A673 (cell line): ENCODE measurements at regions not wholly inside any gene's neighbourhood (a gene's known extent, or its start where the extent isn't known, plus 50 kb on each side); places are given as distances from the start of the nearest gene placed in this dataset.

Experiments
- BruUV-seq: library from RNA; stranded (reverse); fragments of 400-500 nt; replicated peaks from 2 replicates; lab custom pipeline; 2021; lab: Mats Ljungman, UMichigan
- CTCF ChIA-PET: fragments of 300-600 bp; sonication (Branson Sonifier 250); formaldehyde crosslinking; loops from one replicate; lab custom pipeline; 2022; ENCODE audit warnings: antibody characterized with exemption; lab: Charles Lee
- POLR2A ChIA-PET: fragments of 300-600 bp; sonication (Branson Sonifier 250); formaldehyde crosslinking; loops from one replicate; lab custom pipeline; 2022; ENCODE audit warnings: antibody characterized with exemption; ENCODE audit not compliant: low non-redundant PET; lab: Charles Lee
- DNase-seq: peaks from one replicate; pipeline ENCODE4 v3.0.0-alpha.2; 2015; ENCODE audit warnings: low spot score
- H3K27ac ChIP-seq: fragments of 200-600 bp; sonication (generic); 2 replicates; pipeline ENCODE4 v1.5.1; 2016; ENCODE audit warnings: mixed run types, low read depth, mild to moderate bottlenecking, mixed read lengths, antibody characterized with exemption, low read length; ENCODE audit not compliant: poor library complexity, severe bottlenecking
- H3K27me3 ChIP-seq: fragments of 200-600 bp; sonication (generic); replicated peaks from 2 replicates; pipeline ENCODE4 v1.6.1; 2017; ENCODE audit warnings: mixed run types, low read depth, mild to moderate bottlenecking, mixed read lengths, antibody characterized with exemption, low read length; ENCODE audit not compliant: insufficient read depth, poor library complexity
- H3K36me3 ChIP-seq: fragments of 200-600 bp; sonication (generic); 2 replicates; pipeline ENCODE4 v1.6.1; 2016; ENCODE audit warnings: mixed run types, mild to moderate bottlenecking, mixed read lengths, antibody characterized with exemption, low read length; ENCODE audit not compliant: insufficient read depth, poor library complexity, severe bottlenecking
- H3K4me1 ChIP-seq: fragments of 200-600 bp; sonication (generic); 2 replicates; pipeline ENCODE4 v1.6.1; 2017; ENCODE audit warnings: mixed run types, mild to moderate bottlenecking, mixed read lengths, antibody characterized with exemption, low read length; ENCODE audit not compliant: insufficient read depth, poor library complexity, severe bottlenecking
- H3K4me3 ChIP-seq: fragments of 200-600 bp; sonication (generic); 2 replicates; pipeline ENCODE4 v1.5.1; 2016; ENCODE audit warnings: low read depth, mixed run types, mild to moderate bottlenecking, mixed read lengths, low read length; ENCODE audit not compliant: poor library complexity, severe bottlenecking
- H3K9me3 ChIP-seq: fragments of 200-600 bp; sonication (generic); 2 replicates; pipeline ENCODE4 v1.6.1; 2016; ENCODE audit warnings: mixed run types, low read depth, mild to moderate bottlenecking, mixed read lengths, antibody characterized with exemption, low read length; ENCODE audit not compliant: poor library complexity, severe bottlenecking
- EZH2 ChIP-seq: fragments of 200-600 bp; sonication (generic); IDR thresholded peaks from 2 replicates; pipeline ENCODE4 v1.6.1; 2017; ENCODE audit warnings: borderline replicate concordance, low read depth, mild to moderate bottlenecking, mixed read lengths, antibody characterized with exemption, low read length; ENCODE audit not compliant: poor library complexity, severe bottlenecking
- intact Hi-C: fragments of 100-400 bp; cut with micrococcal nuclease; formaldehyde crosslinking; loops from one replicate; pipeline ENCODE4 v1.10.0; 2022; ENCODE audit not compliant: unreplicated experiment
- TF ChIP-seq, protein P1 (sequence below): fragments of 300-800, 200-600 bp; sonication (generic); conservative IDR thresholded peaks from 2 replicates; pipeline ENCODE4 v1.5.1; 2017; ENCODE audit warnings: low read depth, mild to moderate bottlenecking, antibody characterized with exemption, low read length, moderate library complexity, mixed read lengths

DNA sequence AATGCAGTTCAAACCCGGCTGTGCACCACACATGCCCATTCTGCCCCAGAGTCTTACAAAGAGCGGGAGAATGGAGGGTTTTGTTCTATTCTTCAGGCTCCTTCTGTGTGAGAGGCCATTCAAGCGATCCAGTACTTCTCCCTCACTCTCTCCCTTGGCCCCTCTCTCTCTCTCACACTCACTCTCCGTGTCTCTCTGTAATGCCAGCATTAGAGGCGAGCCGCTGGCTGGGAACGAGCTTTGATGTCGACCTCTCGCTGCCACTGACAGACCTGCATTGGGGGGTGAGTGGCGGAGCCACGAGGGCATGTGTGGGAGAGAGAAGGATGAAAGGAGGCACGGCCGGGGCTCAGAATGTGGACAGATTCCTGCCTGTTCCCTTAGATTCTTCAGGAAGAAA is 231.7 kb upstream of the ARRDC4 start:
- no peak for TF ChIP-seq EZH2
- TF ChIP-seq, protein P1, sequence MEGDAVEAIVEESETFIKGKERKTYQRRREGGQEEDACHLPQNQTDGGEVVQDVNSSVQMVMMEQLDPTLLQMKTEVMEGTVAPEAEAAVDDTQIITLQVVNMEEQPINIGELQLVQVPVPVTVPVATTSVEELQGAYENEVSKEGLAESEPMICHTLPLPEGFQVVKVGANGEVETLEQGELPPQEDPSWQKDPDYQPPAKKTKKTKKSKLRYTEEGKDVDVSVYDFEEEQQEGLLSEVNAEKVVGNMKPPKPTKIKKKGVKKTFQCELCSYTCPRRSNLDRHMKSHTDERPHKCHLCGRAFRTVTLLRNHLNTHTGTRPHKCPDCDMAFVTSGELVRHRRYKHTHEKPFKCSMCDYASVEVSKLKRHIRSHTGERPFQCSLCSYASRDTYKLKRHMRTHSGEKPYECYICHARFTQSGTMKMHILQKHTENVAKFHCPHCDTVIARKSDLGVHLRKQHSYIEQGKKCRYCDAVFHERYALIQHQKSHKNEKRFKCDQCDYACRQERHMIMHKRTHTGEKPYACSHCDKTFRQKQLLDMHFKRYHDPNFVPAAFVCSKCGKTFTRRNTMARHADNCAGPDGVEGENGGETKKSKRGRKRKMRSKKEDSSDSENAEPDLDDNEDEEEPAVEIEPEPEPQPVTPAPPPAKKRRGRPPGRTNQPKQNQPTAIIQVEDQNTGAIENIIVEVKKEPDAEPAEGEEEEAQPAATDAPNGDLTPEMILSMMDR, result no peak
- H3K9me3 ChIP-seq, result no peaks in the 10 kb centered on the region
- no TSS peak for BruUV-seq
- H3K27me3 ChIP-seq, result peaks cover 7% of the 10 kb centered on the region
- H3K36me3 ChIP-seq, result no peaks in the 10 kb centered on the region
- H3K27ac ChIP-seq, result no peak overlapping the region
- DNase-seq, result no peak
- H3K4me1 ChIP-seq, result no peaks in the 10 kb centered on the region
- intact Hi-C loops, result no loop called here
- CTCF ChIA-PET, result no interaction called here
- no peak overlapping the region for H3K4me3 ChIP-seq
- POLR2A ChIA-PET, result no interaction called here

DNA sequence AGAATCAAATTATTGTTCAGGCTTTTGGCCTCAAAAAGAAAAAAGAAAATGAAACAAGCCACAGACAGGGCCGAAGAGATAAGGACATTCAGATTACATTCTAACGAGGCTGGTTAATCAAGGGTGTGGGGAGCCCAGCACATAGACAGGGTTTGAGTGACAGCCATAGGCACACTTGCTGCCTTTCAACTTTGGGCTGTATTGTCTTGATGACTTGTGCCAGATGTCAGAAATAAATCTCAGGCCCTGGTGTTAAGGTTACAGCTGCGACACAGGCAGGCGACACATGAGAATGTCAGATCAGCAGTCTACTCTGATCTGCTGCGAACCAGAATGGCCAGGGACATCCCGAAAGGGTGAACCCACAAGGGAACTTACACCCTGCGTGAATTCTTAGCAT is 231.2 kb upstream of the ARRDC4 start:
- ChIA-PET CTCF (no interaction called here), POLR2A (no interaction called here)
- intact Hi-C loops, result no loop called here
- Histone ChIP-seq H3K9me3 (no peaks in the 10 kb centered on the region), H3K4me1 (no peaks in the 10 kb centered on the region), H3K4me3 (no peak overlapping the region), H3K36me3 (no peaks in the 10 kb centered on the region), H3K27ac (no peak overlapping the region), H3K27me3 (peaks cover 10% of the 10 kb centered on the region)
- DNase-seq, result no peak
- TF ChIP-seq, protein P1, result no peak
- TF ChIP-seq EZH2, result no peak
- no TSS peak for BruUV-seq

DNA sequence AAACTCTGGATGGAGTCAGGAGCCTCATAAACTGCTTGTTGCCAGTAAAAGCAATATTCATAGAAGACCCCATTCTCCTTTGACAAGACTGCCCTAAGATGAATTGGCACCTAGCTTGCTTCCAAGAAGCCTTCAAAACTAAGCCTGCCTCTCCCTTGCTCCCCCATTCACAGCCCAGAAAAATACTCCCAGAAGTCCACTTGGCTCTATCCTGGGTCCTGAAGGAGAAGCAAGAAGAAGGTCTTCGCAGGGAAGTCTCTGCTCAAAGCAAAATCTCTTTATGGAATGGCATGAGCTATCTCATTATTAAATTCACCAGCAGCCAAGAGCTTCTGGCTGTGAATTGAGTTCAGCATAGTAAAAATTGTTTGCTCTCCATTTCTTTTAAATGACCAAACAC is 230.2 kb upstream of the ARRDC4 start:
- ChIA-PET POLR2A (no interaction called here), CTCF (no interaction called here)
- H3K9me3 ChIP-seq, result no peaks in the 10 kb centered on the region
- DNase-seq, result no peak
- H3K27me3 ChIP-seq, result peaks cover 10% of the 10 kb centered on the region
- H3K27ac ChIP-seq, result no peak overlapping the region
- no peak overlapping the region for H3K4me3 ChIP-seq
- no peaks in the 10 kb centered on the region for H3K36me3 ChIP-seq
- TF ChIP-seq EZH2, result no peak
- TF ChIP-seq, protein P1, result no peak
- intact Hi-C loops, result no loop called here
- no peaks in the 10 kb centered on the region for H3K4me1 ChIP-seq
- BruUV-seq, result no TSS peak
